ENCODE measurements at regions not wholly inside any gene's neighbourhood (a gene's known extent, or its start where the extent isn't known, plus 50 kb on each side); places are given as distances from the start of the nearest gene placed in this dataset.
"Not testable (repeated sequence)": the region's sequence is repeated elsewhere in the genome, so short reads cannot be mapped to it uniquely, and the experiment has no call there.

- WGBS (ENCODE audit: insufficient coverage, insufficient read length), result no CpG with 5 or more reads among the region's 4 CpGs
Measured at GRCh38 chr2:89287084-89287483, 595.6 kb downstream of the RPIA start.

GRCh38 chr2:89291717-89292298 lies 600.3 kb downstream of the RPIA start:
- DNase-seq (ENCODE audit: low read depth, low spot score); H3K36me3 ChIP-seq (ENCODE audit: control insufficient read depth, insufficient read depth, low read length); H3K4me1 ChIP-seq (ENCODE audit: control insufficient read depth, insufficient read depth, low read length); H3K4me3 ChIP-seq (ENCODE audit: low read length); H3K27me3 ChIP-seq (ENCODE audit: control insufficient read depth, insufficient read depth, low read length); H3K27ac ChIP-seq (ENCODE audit: low read length); H3K9me3 ChIP-seq (ENCODE audit: control insufficient read depth, insufficient read depth, low read length): not testable (repeated sequence)
- no CpG with 5 or more reads among the region's 7 CpGs for WGBS (ENCODE audit: insufficient coverage, insufficient read length)

More at GRCh38 chr2:89287084-89287483, 595.6 kb downstream of the RPIA start:
- not testable (repeated sequence) for H3K36me3 ChIP-seq (ENCODE audit: control insufficient read depth, insufficient read depth, low read length); H3K9me3 ChIP-seq (ENCODE audit: control insufficient read depth, insufficient read depth, low read length); DNase-seq (ENCODE audit: low read depth, low spot score); H3K4me1 ChIP-seq (ENCODE audit: control insufficient read depth, insufficient read depth, low read length); H3K27ac ChIP-seq (ENCODE audit: low read length); H3K27me3 ChIP-seq (ENCODE audit: control insufficient read depth, insufficient read depth, low read length); H3K4me3 ChIP-seq (ENCODE audit: low read length)

GRCh38 chr2:89293399-89293798 lies 601.9 kb downstream of the RPIA start:
- H3K9me3 ChIP-seq (ENCODE audit: control insufficient read depth, insufficient read depth, low read length); H3K4me1 ChIP-seq (ENCODE audit: control insufficient read depth, insufficient read depth, low read length); H3K27me3 ChIP-seq (ENCODE audit: control insufficient read depth, insufficient read depth, low read length); H3K27ac ChIP-seq (ENCODE audit: low read length); DNase-seq (ENCODE audit: low read depth, low spot score); H3K36me3 ChIP-seq (ENCODE audit: control insufficient read depth, insufficient read depth, low read length); H3K4me3 ChIP-seq (ENCODE audit: low read length): not testable (repeated sequence)
- WGBS (ENCODE audit: insufficient coverage, insufficient read length), result no CpG with 5 or more reads among the region's 4 CpGs

GRCh38 chr2:89294335-89294734 lies 602.9 kb downstream of the RPIA start:
- not testable (repeated sequence) for H3K27me3 ChIP-seq (ENCODE audit: control insufficient read depth, insufficient read depth, low read length); H3K36me3 ChIP-seq (ENCODE audit: control insufficient read depth, insufficient read depth, low read length); H3K27ac ChIP-seq (ENCODE audit: low read length); H3K4me1 ChIP-seq (ENCODE audit: control insufficient read depth, insufficient read depth, low read length); DNase-seq (ENCODE audit: low read depth, low spot score); H3K4me3 ChIP-seq (ENCODE audit: low read length); H3K9me3 ChIP-seq (ENCODE audit: control insufficient read depth, insufficient read depth, low read length)
- no CpG with 5 or more reads among the region's 1 CpG for WGBS (ENCODE audit: insufficient coverage, insufficient read length)

GRCh38 chr2:89296820-89297398 lies 605.4 kb downstream of the RPIA start:
- H3K27me3 ChIP-seq (ENCODE audit: control insufficient read depth, insufficient read depth, low read length); H3K36me3 ChIP-seq (ENCODE audit: control insufficient read depth, insufficient read depth, low read length); H3K4me3 ChIP-seq (ENCODE audit: low read length); H3K4me1 ChIP-seq (ENCODE audit: control insufficient read depth, insufficient read depth, low read length); H3K27ac ChIP-seq (ENCODE audit: low read length); H3K9me3 ChIP-seq (ENCODE audit: control insufficient read depth, insufficient read depth, low read length); DNase-seq (ENCODE audit: low read depth, low spot score): not testable (repeated sequence)
- WGBS (ENCODE audit: insufficient coverage, insufficient read length), result no CpG with 5 or more reads among the region's 7 CpGs

- not testable (repeated sequence) for DNase-seq (ENCODE audit: low read depth, low spot score); H3K27me3 ChIP-seq (ENCODE audit: control insufficient read depth, insufficient read depth, low read length); H3K27ac ChIP-seq (ENCODE audit: low read length); H3K4me1 ChIP-seq (ENCODE audit: control insufficient read depth, insufficient read depth, low read length); H3K9me3 ChIP-seq (ENCODE audit: control insufficient read depth, insufficient read depth, low read length); H3K4me3 ChIP-seq (ENCODE audit: low read length); H3K36me3 ChIP-seq (ENCODE audit: control insufficient read depth, insufficient read depth, low read length)
Measured at GRCh38 chr2:89299196-89299595, 607.7 kb downstream of the RPIA start.

GRCh38 chr2:89305623-89306022 lies 614.1 kb downstream of the RPIA start:
- not testable (repeated sequence) for H3K4me3 ChIP-seq (ENCODE audit: low read length); DNase-seq (ENCODE audit: low read depth, low spot score); H3K4me1 ChIP-seq (ENCODE audit: control insufficient read depth, insufficient read depth, low read length); H3K36me3 ChIP-seq (ENCODE audit: control insufficient read depth, insufficient read depth, low read length); H3K27ac ChIP-seq (ENCODE audit: low read length); H3K9me3 ChIP-seq (ENCODE audit: control insufficient read depth, insufficient read depth, low read length); H3K27me3 ChIP-seq (ENCODE audit: control insufficient read depth, insufficient read depth, low read length)
- no CpG with 5 or more reads among the region's 2 CpGs for WGBS (ENCODE audit: insufficient coverage, insufficient read length)

GRCh38 chr2:89306869-89307637 lies 615.6 kb downstream of the RPIA start:
- no CpG with 5 or more reads among the region's 8 CpGs for WGBS (ENCODE audit: insufficient coverage, insufficient read length)
- not testable (repeated sequence) for H3K9me3 ChIP-seq (ENCODE audit: control insufficient read depth, insufficient read depth, low read length); H3K4me1 ChIP-seq (ENCODE audit: control insufficient read depth, insufficient read depth, low read length); H3K27ac ChIP-seq (ENCODE audit: low read length); H3K36me3 ChIP-seq (ENCODE audit: control insufficient read depth, insufficient read depth, low read length); H3K27me3 ChIP-seq (ENCODE audit: control insufficient read depth, insufficient read depth, low read length); H3K4me3 ChIP-seq (ENCODE audit: low read length); DNase-seq (ENCODE audit: low read depth, low spot score)

GRCh38 chr2:89318990-89319389 lies 627.5 kb downstream of the RPIA start:
- DNase-seq (ENCODE audit: low read depth, low spot score); H3K4me1 ChIP-seq (ENCODE audit: control insufficient read depth, insufficient read depth, low read length); H3K27ac ChIP-seq (ENCODE audit: low read length); H3K9me3 ChIP-seq (ENCODE audit: control insufficient read depth, insufficient read depth, low read length); H3K4me3 ChIP-seq (ENCODE audit: low read length); H3K36me3 ChIP-seq (ENCODE audit: control insufficient read depth, insufficient read depth, low read length); H3K27me3 ChIP-seq (ENCODE audit: control insufficient read depth, insufficient read depth, low read length): not testable (repeated sequence)
- no CpG with 5 or more reads among the region's 6 CpGs for WGBS (ENCODE audit: insufficient coverage, insufficient read length)

GRCh38 chr2:89325894-89326293 lies 634.4 kb downstream of the RPIA start:
- not testable (repeated sequence) for H3K27me3 ChIP-seq (ENCODE audit: control insufficient read depth, insufficient read depth, low read length); H3K4me1 ChIP-seq (ENCODE audit: control insufficient read depth, insufficient read depth, low read length); DNase-seq (ENCODE audit: low read depth, low spot score); H3K4me3 ChIP-seq (ENCODE audit: low read length); H3K9me3 ChIP-seq (ENCODE audit: control insufficient read depth, insufficient read depth, low read length); H3K36me3 ChIP-seq (ENCODE audit: control insufficient read depth, insufficient read depth, low read length); H3K27ac ChIP-seq (ENCODE audit: low read length)
- WGBS (ENCODE audit: insufficient coverage, insufficient read length), result no CpG with 5 or more reads among the region's 7 CpGs

- H3K4me3 ChIP-seq (ENCODE audit: low read length); H3K4me1 ChIP-seq (ENCODE audit: control insufficient read depth, insufficient read depth, low read length); DNase-seq (ENCODE audit: low read depth, low spot score); H3K27ac ChIP-seq (ENCODE audit: low read length); H3K36me3 ChIP-seq (ENCODE audit: control insufficient read depth, insufficient read depth, low read length); H3K27me3 ChIP-seq (ENCODE audit: control insufficient read depth, insufficient read depth, low read length); H3K9me3 ChIP-seq (ENCODE audit: control insufficient read depth, insufficient read depth, low read length): not testable (repeated sequence)
- WGBS (ENCODE audit: insufficient coverage, insufficient read length), result no CpG with 5 or more reads among the region's 2 CpGs
Measured at GRCh38 chr2:89326455-89326854, 635.0 kb downstream of the RPIA start.

Data from iPS DF 6.9 (cell line).